Stimulated activated naive B cell treated with anti-CD40 and anti-IgM and Interleukin-4, amounts not matched to agents 10 μg/mL and 1 μg/mL and 100 μg/mL, for 72 hours (primary cell): ENCODE measurements at regions not wholly inside any gene's neighbourhood (a gene's known extent, or its start where the extent isn't known, plus 50 kb on each side); places are given as distances from the start of the nearest gene placed in this dataset.

Experiments
- ATAC-seq, 2 donors: fragments of 150-1000 bp; cut with Tn5 transposase; replicated peaks; 2 replicates each; pipeline ENCODE4 v1.10.0; 2021; ENCODE audit warnings: moderate library complexity in 1 of 2
- DNase-seq: peaks from one replicate; pipeline ENCODE4 v3.0.0; 2021
- H3K27ac Mint-ChIP-seq: one replicate; pipeline ENCODE4 v1.8.0; 2022; ENCODE audit warnings: mild to moderate bottlenecking, mixed read lengths
- H3K27me3 Mint-ChIP-seq, 2 donors: one replicate each; pipeline ENCODE4 v1.8.0; 2022; ENCODE audit warnings: mixed read lengths in 2 of 2
- H3K36me3 Mint-ChIP-seq, 2 donors: one replicate each; pipeline ENCODE4 v1.8.0; 2022; ENCODE audit warnings: mixed read lengths in 2 of 2, mild to moderate bottlenecking in 1 of 2
- H3K4me1 Mint-ChIP-seq, 2 donors: one replicate each; pipeline ENCODE4 v1.8.0; 2022; ENCODE audit warnings: mixed read lengths in 2 of 2, mild to moderate bottlenecking in 1 of 2
- H3K4me3 Mint-ChIP-seq, 2 donors: one replicate each; pipeline ENCODE4 v1.8.0; 2022; ENCODE audit warnings: mild to moderate bottlenecking in 2 of 2, mixed read lengths in 2 of 2, moderate library complexity in 1 of 2
- H3K9me3 Mint-ChIP-seq, 2 donors: one replicate each; pipeline ENCODE4 v1.8.0; 2022; ENCODE audit warnings: mixed read lengths in 2 of 2, mild to moderate bottlenecking in 1 of 2

DNA sequence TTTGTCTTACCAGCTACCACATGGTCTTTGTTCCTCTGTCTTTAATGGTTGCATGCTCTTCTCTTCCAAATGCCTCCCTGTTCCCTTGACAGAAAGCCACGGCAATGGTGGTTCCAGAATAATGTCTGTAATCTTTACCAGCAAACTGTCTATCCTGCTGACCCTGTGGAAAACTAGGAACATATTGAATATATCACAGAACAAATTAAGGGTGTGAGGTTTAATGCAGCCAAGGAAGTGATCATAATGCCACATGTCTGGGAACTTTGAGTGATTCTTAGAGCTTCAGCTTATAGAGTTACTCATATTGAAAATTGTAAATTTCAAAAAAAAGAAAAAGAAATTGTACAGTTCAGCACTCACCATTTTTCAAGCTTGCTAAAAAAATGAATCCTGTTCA lies 282.9 kb upstream of the RARB start:
- no peaks in the 10 kb centered on the region for H3K27me3 Mint-ChIP-seq
- ATAC-seq, result no peak
- H3K4me3 Mint-ChIP-seq, result no peak overlapping the region
- no peaks in the 10 kb centered on the region for H3K4me1 Mint-ChIP-seq
- H3K27ac Mint-ChIP-seq, result no peak overlapping the region
- H3K9me3 Mint-ChIP-seq, result peaks cover 0 to 7% of the 10 kb centered on the region in 2 donors
- no peak for DNase-seq
- H3K36me3 Mint-ChIP-seq, result no peaks in the 10 kb centered on the region

DNA sequence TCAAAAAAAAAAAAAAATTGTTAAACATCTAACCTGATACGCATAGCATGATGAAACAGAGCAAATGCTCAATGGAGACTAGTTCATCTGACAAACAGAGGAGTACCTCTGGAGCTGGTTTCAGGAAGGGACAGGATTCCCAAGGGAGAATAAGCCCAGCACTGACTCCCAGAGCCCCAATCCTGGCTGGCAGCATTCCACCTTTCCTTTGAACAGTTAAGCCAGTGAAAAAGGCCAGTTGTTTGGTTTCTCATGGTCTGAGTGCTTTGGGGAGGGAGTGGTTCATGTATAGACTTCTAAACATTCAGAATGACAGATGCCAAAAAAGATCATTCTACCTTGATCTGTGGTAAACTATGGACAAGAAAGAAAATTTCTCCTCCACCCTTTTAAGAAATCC lies 277.9 kb upstream of the RARB start:
- Mint-ChIP-seq H3K27ac (no peak overlapping the region), H3K27me3 (no peaks in the 10 kb centered on the region), H3K4me3 (no peak overlapping the region), H3K4me1 (no peaks in the 10 kb centered on the region), H3K9me3 (peaks cover 0 to 8% of the 10 kb centered on the region in 2 donors), H3K36me3 (no peaks in the 10 kb centered on the region)
- no peak for ATAC-seq
- no peak for DNase-seq

DNA sequence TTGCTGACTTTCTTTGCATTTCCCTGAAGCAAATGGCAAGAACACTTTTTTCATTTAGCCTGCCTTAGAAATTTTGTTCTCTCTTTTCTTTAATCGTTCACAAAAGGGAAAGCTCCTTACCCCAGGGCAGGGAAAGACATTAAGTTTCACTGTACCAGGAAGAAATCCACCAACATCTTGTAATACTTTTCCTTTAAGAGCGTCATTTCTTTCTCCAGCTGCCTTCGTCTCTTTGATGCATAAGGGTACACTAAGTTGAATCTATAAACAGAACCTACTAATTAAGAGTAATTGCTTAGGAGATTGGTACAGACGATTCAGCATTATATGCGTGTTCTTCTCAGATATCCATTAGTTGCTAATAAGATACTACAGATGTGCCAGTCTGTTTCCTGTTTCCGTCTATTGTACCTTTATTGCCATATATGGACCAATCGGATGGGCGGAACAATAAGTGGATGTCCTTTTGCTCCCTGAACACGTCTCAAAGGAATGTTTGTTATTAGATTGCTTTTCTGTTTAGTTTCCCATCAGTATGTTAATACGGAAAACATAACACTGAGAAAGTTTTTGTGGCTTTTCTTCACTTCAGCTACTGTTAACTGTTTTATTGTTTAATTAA lies 276.7 kb upstream of the RARB start:
- ATAC-seq (no peak), DNase-seq (no peak)
- Mint-ChIP-seq H3K27me3 (no peaks in the 10 kb centered on the region), H3K4me1 (no peaks in the 10 kb centered on the region), H3K9me3 (peaks cover 0 to 8% of the 10 kb centered on the region in 2 donors), H3K36me3 (no peaks in the 10 kb centered on the region), H3K4me3 (no peak overlapping the region), H3K27ac (no peak overlapping the region)

DNA sequence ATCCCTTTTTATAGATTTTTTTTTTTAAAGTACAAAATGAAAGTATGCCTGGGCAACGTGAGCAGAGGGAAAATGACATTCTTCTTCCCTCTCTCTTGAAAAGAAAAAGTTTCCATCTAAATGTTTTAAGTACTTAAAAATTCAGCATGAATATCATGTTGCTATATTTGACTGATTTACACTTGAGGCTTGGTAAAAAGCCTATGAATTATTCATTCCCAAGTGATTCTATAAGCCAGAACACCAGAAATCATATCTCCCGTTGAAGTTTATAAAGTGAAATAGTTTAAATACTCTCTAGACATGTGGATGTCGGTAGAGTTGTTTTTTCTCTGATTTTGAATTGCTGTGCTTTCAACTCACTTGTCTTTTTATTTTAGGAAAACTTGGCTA lies 276.2 kb upstream of the RARB start:
- no peaks in the 10 kb centered on the region for H3K36me3 Mint-ChIP-seq
- no peaks in the 10 kb centered on the region for H3K4me1 Mint-ChIP-seq
- no peak overlapping the region for H3K4me3 Mint-ChIP-seq
- no peak for DNase-seq
- no peak for ATAC-seq
- no peak overlapping the region for H3K27ac Mint-ChIP-seq
- peaks cover 0 to 6% of the 10 kb centered on the region in 2 donors for H3K9me3 Mint-ChIP-seq
- no peaks in the 10 kb centered on the region for H3K27me3 Mint-ChIP-seq

DNA sequence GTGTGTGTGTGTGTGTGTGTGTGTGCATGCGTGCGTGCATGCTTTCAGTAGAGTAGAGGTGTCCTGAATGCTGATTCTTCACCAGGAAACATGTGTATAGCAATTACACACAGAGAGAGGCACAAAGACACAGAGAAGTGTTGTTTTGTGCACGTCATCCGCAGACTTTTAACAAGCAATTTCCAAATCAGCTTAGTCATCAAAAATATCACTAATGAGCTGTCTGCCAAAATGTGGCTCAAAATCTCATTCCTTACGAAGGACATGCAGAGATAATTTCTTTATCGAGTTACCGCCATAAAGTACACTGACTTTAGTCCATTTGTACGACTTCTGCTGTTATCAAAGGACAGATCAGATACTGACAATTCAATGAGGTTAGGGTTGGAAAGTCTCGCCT lies 274.9 kb upstream of the RARB start:
- ATAC-seq (no peak), DNase-seq (no peak)
- no peak overlapping the region for H3K4me3 Mint-ChIP-seq
- H3K4me1 Mint-ChIP-seq, result no peaks in the 10 kb centered on the region
- no peaks in the 10 kb centered on the region for H3K27me3 Mint-ChIP-seq
- H3K36me3 Mint-ChIP-seq, result no peaks in the 10 kb centered on the region
- H3K9me3 Mint-ChIP-seq, result peaks cover 0 to 4% of the 10 kb centered on the region in 2 donors
- H3K27ac Mint-ChIP-seq, result no peak overlapping the region

DNA sequence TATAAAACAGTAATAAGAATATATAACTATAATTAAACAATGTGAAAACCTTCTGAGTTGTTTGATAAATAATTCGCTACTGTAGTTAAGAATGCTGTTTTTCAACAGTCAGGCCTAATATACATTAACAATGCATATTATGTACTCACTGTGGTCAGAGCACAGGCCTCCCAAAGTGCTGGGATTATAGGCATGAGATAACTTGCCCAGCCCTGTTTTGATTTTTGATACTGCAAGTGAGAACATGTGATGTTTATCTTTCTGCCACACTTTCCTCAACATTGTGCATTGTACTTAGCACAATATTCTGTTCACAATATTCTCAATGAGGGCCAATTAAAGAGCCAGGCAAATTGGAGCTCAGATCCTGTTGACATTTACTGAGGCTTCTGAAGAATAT lies 274.5 kb upstream of the RARB start:
- Mint-ChIP-seq H3K9me3 (peaks cover 0 to 4% of the 10 kb centered on the region in 2 donors), H3K36me3 (no peaks in the 10 kb centered on the region), H3K27me3 (no peaks in the 10 kb centered on the region), H3K4me1 (no peaks in the 10 kb centered on the region), H3K27ac (no peak overlapping the region), H3K4me3 (no peak overlapping the region)
- no peak for DNase-seq
- no peak for ATAC-seq

DNA sequence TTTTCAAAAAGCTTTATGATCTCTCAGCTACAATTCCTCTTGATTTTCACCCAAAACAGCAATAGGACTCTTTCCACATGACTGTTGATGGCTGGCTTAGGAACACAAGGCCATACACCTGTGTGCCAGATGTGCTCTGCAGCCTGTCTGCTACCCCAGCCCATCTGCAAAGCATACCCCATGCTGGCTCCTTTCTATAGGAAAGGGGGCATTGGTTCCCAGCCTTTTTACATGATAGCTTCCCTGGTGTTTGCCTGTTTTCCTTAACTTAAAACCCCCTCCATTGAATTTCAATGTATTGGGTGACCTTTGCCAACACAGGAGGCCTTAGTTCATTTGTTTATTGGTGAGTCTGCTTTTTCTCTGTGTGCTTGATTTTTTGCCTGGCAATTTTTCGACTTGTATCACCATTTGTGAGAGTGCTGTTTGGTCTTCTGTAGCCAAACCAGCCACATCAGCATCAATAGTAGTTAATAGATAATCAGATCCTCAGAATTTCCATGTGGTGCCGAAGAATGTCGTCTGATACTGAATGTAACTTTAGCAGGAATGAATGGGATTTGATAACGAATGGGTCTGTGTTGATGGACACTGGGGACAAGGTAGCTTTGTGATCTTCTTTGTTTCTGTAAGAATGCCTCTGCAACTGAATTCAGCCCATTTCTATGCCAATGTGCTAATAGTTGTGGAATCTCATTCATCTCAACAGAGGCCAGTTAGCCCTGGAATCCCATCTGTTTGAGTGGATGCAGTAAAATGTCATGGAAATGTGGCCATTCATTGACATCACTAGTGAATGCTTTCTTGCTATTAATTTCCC lies 272.2 kb upstream of the RARB start:
- Mint-ChIP-seq H3K36me3 (no peaks in the 10 kb centered on the region), H3K4me1 (no peaks in the 10 kb centered on the region)
- no peak for ATAC-seq

DNA sequence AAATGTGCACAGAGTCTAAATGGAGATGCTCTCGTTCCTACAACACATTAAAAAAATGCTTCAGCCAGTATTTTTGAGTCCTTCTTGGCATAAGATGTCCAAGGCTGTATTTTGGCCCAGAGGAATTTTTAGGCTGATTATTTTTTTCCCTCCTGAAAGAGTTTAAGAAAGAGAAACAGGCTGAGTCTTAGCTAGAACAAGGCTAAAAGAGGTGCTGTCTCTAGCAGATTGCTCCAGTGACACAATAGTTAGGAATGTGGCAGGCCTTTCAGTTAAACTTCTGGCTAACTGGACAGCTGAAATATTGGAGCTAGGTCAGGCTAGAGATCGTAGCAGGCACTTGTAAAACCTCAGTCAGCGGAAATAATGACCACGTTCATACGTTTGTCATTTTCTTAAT lies 271.4 kb upstream of the RARB start:
- DNase-seq, result no peak
- peaks cover 4% of the 10 kb centered on the region in 2 donors for H3K9me3 Mint-ChIP-seq

More for the DNA sequence above, 272.2 kb upstream of the RARB start:
- no peak overlapping the region for H3K4me3 Mint-ChIP-seq
- no peak for DNase-seq
- peaks cover 0 to 4% of the 10 kb centered on the region in 2 donors for H3K9me3 Mint-ChIP-seq
- H3K27ac Mint-ChIP-seq, result no peak overlapping the region
- no peaks in the 10 kb centered on the region for H3K27me3 Mint-ChIP-seq

DNA sequence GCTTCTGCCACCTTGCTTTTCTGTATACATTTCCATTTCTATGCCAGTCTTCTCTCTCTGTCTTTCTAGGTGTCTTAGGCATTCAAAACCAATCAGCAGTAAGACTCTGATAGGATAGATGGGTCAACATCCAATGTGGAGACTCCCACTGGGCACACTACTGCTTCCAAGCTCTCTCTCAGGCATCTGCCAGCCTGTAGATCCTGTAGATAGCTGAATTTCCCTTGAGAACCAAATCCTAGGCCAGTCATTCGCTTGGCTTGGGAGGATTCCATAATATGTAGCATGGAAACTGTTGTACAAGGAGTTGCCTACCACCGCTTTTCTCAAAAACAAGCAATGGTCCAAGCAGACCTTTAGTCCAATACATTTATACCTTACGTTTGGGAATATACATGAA lies 262.8 kb upstream of the RARB start:
- Mint-ChIP-seq H3K27me3 (no peaks in the 10 kb centered on the region), H3K4me3 (no peak overlapping the region), H3K9me3 (peaks cover 4 to 10% of the 10 kb centered on the region in 2 donors)

More for the DNA sequence above, 271.4 kb upstream of the RARB start:
- Mint-ChIP-seq H3K36me3 (no peaks in the 10 kb centered on the region), H3K27me3 (no peaks in the 10 kb centered on the region), H3K4me1 (no peaks in the 10 kb centered on the region), H3K27ac (no peak overlapping the region), H3K4me3 (no peak overlapping the region)
- no peak for ATAC-seq

DNA sequence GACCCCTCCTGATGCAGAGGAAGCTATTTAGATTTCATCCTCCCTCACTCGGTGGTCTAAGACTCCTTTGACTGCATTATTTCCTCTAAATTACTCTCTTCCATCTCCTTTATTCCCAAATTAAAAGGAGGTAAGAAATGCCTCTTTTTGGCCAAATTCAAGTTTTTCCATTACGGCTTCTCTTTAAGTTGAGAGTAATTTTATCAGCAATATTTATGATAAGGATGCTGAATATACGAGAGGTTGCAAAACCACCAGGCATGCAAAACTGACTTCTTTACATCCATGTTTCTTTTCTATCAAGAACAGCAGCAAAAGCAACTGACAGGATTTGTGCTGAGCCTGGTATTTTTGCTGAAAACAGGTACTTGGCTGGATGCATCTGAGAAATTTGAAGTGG lies 262.0 kb upstream of the RARB start:
- peaks cover 4 to 10% of the 10 kb centered on the region in 2 donors for H3K9me3 Mint-ChIP-seq
- no peak for ATAC-seq
- H3K27me3 Mint-ChIP-seq, result no peaks in the 10 kb centered on the region
- H3K4me1 Mint-ChIP-seq, result no peaks in the 10 kb centered on the region
- no peak for DNase-seq
- no peak overlapping the region for H3K4me3 Mint-ChIP-seq
- H3K36me3 Mint-ChIP-seq, result no peaks in the 10 kb centered on the region
- H3K27ac Mint-ChIP-seq, result no peak overlapping the region

More for the DNA sequence above, 262.8 kb upstream of the RARB start:
- Mint-ChIP-seq H3K36me3 (no peaks in the 10 kb centered on the region), H3K4me1 (no peaks in the 10 kb centered on the region), H3K27ac (no peak overlapping the region)
- no peak for ATAC-seq
- no peak for DNase-seq

DNA sequence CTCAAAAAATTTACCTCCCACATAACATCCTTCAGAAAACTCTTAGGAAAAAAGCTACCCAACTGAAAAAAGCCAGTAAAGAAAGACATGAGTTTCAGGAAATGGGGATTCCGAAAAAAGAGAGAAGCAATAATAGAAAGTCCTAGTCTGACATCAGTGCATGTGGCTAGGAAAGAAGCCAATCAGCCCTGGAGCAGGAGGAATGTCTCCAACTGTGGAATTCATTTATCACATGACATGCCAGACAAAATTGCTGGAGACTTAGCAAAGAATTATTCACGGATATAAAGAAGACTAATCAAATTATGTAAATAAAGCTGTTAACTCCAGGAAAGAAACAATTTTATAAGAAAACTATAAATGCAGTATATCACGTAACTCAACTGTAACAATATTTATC lies 258.9 kb upstream of the RARB start:
- no peaks in the 10 kb centered on the region for H3K27me3 Mint-ChIP-seq
- no peak overlapping the region for H3K27ac Mint-ChIP-seq
- ATAC-seq (no peak), DNase-seq (no peak)
- no peaks in the 10 kb centered on the region for H3K36me3 Mint-ChIP-seq
- no peak overlapping the region for H3K4me3 Mint-ChIP-seq
- H3K4me1 Mint-ChIP-seq, result no peaks in the 10 kb centered on the region
- H3K9me3 Mint-ChIP-seq, result peaks cover 0 to 8% of the 10 kb centered on the region in 2 donors

DNA sequence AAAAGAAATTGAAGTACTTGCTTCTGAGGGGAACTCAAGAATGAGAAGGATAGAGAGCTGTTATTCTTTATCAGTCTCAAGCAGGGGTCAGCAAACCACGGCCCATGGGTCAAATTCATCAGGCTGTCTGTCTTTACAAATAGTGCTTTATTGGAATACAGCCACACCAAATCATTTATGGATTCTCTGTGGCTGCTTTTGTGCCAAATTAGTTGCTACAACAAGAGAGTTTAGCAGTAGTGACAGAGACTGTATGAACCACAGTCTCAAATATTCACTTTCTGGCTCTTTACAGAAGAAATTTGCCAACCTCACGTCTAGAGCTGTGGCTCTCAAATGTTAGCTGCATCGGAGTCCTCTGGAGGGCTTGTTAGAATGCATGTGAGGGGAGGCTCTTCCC lies 258.0 kb upstream of the RARB start:
- no peaks in the 10 kb centered on the region for H3K27me3 Mint-ChIP-seq
- peaks cover 0 to 8% of the 10 kb centered on the region in 2 donors for H3K9me3 Mint-ChIP-seq
- no peak for DNase-seq
- no peaks in the 10 kb centered on the region for H3K36me3 Mint-ChIP-seq
- H3K4me3 Mint-ChIP-seq, result no peak overlapping the region
- ATAC-seq, result no peak
- no peaks in the 10 kb centered on the region for H3K4me1 Mint-ChIP-seq
- H3K27ac Mint-ChIP-seq, result no peak overlapping the region

DNA sequence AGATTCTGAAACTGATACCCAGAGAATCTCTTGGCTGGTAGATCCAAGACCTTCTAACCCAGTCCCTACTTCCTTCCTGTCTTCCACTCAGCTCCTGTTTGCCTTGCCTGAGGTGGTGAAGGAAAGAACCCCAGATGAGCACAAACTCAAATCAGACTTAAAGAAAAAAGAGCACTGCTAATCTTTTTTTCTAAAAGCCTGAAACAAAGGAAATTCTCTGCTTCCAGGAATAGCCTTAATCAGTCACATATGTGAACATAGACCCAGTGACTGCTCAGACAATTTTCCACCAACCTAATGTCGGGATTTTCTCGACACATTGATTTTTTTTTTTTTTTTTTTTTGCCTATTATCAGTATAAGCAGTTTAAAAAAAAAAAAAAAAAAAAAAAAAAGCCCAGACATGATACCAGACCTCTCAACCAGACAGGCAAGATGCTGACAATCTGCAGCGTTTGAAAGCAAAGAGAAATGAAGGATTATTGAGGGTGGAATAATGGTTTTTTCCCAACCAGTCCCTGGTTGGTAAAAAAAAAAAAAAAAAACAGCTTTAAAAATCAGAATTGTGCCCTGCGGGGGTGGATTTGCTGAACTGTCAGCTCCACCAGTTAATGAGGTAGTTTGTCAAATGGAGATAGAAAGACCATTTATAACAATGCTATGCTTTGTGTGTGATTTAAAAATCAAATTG lies 256.8 kb upstream of the RARB start:
- H3K36me3 Mint-ChIP-seq, result no peaks in the 10 kb centered on the region
- H3K4me1 Mint-ChIP-seq, result no peaks in the 10 kb centered on the region
- no peak overlapping the region for H3K27ac Mint-ChIP-seq
- ATAC-seq, result no peak
- no peak overlapping the region for H3K4me3 Mint-ChIP-seq
- H3K9me3 Mint-ChIP-seq, result peaks cover 0 to 8% of the 10 kb centered on the region in 2 donors
- H3K27me3 Mint-ChIP-seq, result no peaks in the 10 kb centered on the region
- no peak for DNase-seq

DNA sequence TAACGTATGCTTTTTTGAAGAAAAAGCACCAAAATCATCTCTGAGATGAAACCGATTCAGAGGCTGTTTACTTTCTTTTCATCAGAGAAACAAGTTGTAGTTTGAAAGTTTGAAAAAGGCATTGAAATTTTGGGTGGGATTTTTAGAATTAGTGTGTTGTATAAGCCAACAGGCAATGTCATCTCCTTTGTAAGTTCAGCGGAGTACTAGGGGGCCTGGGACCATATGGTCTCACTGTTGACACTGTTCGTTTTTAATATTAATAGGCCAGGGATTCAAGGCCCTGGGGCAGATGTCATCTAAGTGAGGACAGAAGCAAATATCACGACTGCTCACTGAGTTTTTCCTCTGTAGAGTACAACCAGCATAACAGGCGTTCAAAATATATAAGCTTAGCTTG lies 256.2 kb upstream of the RARB start:
- no peaks in the 10 kb centered on the region for H3K4me1 Mint-ChIP-seq
- H3K27ac Mint-ChIP-seq, result no peak overlapping the region
- H3K36me3 Mint-ChIP-seq, result no peaks in the 10 kb centered on the region
- DNase-seq, result no peak
- H3K9me3 Mint-ChIP-seq, result peaks cover 0 to 8% of the 10 kb centered on the region in 2 donors
- H3K27me3 Mint-ChIP-seq, result no peaks in the 10 kb centered on the region
- H3K4me3 Mint-ChIP-seq, result no peak overlapping the region
- no peak for ATAC-seq

DNA sequence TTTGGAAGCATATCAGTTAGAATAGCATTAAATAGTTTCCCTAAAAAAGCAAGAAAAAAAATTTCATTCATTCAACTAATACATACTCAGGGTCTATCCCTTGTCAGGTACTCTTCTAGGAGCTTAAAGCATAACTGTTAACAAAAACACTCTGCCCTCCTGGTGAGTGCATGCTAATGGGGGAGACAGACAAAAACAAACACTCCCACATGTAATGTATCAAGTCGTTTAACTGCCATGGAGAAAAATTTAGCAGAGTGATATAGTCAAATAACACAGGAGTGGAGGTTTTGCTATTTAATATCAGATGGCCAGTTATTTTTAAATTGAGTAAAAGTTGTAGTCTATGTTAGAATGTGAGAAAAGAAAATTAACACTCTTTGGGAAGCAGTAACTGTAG lies 254.5 kb upstream of the RARB start:
- ATAC-seq, result no peak

More for the DNA sequence above, 254.5 kb upstream of the RARB start:
- DNase-seq, result no peak
- Mint-ChIP-seq H3K4me1 (no peaks in the 10 kb centered on the region), H3K27ac (no peak overlapping the region), H3K4me3 (no peak overlapping the region), H3K9me3 (peaks cover 0 to 4% of the 10 kb centered on the region in 2 donors), H3K27me3 (no peaks in the 10 kb centered on the region), H3K36me3 (no peaks in the 10 kb centered on the region)
